Posterior cingulate gyrus (tissue), 11 donors: ENCODE measurements at regions not wholly inside any gene's neighbourhood (a gene's known extent, or its start where the extent isn't known, plus 50 kb on each side); places are given as distances from the start of the nearest gene placed in this dataset.

Source experiments
- DNase-seq, 10 donors: peaks; one replicate each; pipeline versions ENCODE4 v3.0.0 to v3.0.0-alpha.2; 2020 to 2021; ENCODE audit warnings: mixed read lengths in 3 of 10
- intact Hi-C: fragments of 100-400 bp; cut with DNase I; formaldehyde crosslinking; loops from one replicate; pipeline ENCODE4 v1.15.1; 2023

DNA sequence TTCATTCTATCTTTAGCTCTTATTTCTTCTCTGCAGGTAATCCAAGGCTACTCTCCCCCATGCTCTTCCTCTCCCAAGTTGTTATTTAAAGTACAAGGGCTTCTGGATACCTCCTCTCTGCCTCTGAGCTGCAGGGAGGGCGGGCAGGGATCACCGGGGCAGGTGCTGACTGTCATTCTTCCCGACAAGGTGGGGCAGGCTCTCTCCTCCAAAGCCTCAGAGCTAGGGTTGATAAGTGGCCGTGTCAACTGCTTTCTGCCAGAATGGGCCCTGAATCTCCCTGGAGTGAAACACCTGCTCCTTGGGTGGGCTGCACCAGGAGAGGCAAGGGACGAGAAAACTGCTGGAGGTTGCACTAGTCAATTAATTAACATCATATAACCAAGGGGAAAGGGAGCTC lies 250.3 kb downstream of the SLC4A3 start:
- no peak for DNase-seq
- intact Hi-C loops, result no loop called here

DNA sequence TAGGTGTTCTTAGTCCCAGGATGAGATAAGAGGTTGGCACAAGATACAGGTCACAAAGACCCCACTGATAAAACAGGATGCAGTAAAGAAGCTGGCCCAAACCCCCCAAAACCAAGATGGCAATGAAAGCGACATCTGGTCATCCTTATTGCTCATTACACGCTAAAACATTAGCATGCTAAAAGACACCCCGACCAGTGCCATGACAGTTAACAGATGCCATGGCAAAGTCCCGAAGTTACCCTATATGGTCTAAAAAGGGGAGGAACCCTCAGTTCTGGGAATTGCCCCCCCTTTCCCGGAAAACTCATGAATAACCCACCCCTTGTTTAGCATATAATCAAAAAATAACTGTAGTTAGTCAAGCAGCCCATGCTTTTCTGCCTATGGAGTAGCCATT lies 251.1 kb downstream of the SLC4A3 start:
- DNase-seq, result no peak
- intact Hi-C loops, result no loop called here

DNA sequence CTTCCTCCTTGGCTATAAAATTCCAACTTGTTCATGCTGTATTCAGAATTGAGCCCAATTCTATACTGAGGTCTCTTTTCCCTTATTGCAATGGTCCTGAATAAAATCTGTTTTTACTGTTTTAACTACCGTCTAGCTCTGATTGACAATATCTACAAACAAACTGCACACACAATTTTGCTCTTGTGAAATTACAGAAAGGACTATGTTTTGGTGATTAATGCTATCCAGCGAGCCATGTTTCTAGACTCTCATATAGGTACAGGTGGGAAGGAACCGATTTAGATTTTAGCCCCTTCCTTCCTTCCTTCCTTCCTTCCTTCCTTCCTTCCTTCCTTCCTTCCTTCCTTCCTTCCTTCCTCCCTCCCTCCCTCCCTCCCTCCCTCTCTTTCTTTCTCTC lies 254.4 kb downstream of the SLC4A3 start:
- DNase-seq, result no peak
- intact Hi-C loops, result no loop called here

DNA sequence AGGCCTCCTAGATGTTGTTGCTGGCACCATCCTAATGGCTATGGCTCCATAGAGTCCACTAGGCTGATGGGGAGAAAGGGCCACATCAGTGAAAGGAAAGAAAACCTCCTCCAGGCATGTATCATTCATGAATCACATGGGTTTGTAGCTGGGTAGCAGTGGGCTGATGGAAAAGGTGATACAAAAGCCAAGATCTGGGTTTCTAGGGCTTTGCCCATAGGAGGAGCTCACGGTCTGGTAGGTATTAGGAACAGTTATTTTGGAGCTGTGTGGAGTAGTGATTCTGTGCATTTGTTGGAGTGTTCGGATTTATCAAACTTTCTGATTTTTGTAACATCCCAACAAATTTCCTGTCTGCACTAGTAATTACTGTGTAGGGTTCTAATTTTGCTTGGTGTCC lies 259.2 kb downstream of the SLC4A3 start:
- intact Hi-C loops, result no loop called here
- DNase-seq, result no peak

DNA sequence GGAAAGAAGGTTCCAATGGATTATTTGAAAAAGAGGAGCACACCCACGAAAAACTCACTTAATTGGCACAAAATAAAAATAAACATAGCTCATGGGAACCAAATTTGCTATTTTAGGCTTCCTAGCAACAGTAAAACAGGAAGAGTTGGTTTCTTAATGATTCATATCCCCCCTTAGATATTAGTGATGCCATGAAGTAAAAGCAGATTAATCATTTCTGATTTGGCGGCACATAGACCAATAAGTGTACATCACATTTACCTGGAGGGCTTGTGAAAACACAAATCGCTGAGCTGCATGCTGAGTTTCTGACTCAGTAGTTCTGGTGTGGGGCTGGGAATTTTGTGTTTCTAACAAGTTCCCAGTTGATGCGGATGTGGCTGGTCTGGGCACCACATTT lies 260.4 kb downstream of the SLC4A3 start:
- DNase-seq, result no peak
- intact Hi-C loops, result no loop called here

DNA sequence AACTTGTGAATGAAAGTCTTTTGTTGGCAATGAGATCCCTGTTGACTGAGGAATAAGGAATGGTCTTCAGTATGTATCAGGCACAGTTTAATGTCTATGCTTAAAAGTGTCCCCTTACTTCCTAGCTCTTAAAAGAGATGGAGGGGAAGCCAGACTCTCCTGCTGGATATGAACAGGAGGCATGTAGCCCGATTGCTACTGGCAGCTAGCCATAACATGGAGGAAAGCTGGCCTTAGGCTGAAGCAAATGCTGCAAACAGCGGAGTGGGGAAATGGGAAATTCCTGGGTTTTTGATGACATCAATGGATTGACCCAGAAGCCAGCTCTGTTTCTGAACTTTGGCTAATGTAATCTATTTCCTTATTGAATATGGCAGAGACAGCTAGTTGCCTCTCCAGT lies 266.1 kb downstream of the SLC4A3 start:
- no peak for DNase-seq
- intact Hi-C loops, result no loop called here

DNA sequence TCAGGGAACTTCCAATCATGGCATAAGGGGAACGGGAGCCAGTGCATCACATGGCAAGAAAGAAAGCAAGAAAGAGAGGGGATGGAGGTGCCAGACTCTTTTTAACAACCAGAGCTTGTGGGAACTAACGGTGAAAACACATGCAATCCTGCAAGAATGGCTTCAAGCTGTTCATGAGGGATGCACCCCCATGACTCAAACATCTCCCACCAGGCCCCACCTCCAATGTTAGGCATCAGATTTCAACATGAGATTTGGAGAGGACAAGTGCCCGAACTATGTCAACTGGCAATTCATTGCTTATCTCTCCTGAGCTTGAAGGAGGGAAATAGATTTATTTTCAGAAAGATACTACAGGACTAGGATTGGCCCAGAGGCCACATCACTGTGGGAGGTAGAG lies 270.0 kb downstream of the SLC4A3 start:
- intact Hi-C loops, result no loop called here
- DNase-seq, result no peak

DNA sequence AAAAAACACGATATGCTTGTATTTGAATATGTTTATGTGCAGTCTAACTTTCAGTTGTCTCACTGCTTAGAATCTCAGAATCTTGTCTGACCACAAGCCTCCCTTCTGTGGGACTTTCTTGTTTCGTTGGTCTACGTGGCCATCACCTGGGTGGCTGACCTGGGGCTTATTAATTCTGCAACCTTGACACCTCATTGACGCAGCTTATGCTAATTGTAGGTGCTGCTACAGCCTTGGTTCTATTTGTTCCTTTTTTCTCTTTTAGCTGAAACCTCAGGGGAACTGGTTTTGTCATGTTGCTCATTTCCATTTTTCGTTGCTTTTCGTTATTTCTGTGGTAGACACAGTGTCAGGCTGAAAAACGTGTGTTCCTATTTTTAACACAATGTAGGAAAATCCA lies 273.7 kb downstream of the SLC4A3 start:
- intact Hi-C loops, result no loop called here
- DNase-seq, result no peak

DNA sequence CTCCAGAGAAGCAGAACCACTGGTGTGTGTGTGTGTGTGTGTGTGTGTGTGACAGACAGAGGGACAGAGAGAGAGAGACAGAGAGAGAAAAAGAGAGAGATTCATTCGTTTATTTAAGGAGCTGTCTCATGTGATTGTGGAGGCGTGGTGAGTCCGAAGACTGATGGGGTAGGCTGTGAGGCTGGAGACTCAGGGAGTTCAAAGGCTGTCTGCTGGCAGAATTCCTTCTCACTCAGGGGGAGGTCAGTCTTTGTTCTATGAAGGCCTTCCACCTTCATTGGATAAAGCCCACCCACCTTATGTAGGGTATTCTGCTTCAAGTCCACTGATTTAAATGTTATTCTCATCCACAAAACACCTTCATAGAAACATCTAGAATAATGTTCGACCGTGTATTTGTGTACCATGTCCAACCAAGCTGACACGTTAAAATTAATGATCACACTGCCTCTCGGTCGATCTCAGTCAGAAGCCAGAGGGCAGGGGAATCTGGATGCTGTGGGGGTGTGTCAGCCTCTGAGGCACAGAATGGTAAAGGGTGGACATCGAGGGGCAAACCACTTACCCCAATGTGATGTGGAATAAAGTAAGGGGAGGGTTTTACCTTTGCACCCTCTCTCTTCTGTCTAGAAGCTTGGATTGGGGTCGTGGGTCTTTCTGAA lies 275.6 kb downstream of the SLC4A3 start:
- DNase-seq, result no peak
- intact Hi-C loops, result no loop called here

DNA sequence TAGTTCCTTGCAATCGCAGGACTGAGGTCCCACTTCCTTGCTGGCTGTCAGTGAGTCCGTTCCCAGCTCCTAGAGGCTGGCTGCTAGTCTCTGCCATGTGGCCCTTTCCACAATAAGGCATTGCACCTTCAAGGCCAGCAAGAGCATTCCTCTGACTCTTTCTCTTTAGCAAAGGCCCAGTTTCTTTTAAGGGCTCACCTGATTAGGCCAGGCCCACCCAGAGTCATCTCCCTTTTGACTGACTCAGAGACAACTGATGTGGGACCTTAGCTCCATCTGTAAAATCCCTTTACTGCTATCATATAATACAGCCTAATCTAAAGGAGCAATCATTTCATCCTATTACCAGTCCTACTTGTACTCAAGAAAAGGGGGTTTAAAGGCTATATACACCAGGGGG lies 278.2 kb downstream of the SLC4A3 start:
- DNase-seq, result no peak
- intact Hi-C loops, result no loop called here

DNA sequence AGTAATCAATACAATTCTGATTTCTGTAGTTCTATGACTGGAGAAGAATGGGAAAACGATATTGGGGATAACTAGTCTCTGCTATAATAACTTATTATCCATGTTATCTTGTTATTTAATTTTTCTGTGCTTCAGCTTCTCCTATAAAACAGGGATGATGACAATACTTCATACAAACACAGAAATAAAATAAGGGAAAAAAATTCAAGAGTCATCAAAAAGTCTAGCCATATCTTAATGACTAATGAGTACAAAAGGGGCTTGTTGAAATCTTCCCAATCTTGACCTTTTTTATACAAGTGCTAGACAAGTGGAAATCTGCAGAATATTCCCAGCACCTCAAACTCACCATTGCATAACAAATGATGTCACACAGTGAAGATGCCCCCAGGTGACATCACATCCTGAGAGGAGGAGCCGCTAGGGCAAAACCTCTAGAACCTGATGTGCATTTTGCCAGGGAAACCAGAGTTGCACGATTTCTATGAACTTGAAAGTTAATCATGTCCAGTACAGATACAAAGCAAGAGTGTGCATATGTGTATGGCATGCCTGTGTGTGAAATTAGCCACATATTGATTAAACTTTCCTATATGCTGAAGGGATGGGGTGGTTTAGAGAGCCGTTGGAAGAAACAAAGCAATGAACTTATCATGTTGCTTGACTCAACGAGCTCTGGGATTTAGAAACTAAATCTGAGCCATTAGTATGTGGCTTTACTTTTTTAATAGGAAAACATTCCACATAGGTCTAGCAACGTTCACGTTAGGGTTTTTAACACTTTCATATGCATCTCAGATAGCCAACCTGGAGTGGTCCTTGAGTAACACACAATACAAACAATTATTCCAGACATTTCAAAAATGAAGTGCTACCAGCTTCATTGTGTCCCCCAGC lies 278.9 kb downstream of the SLC4A3 start:
- no peak for DNase-seq
- intact Hi-C loops, result no loop called here

DNA sequence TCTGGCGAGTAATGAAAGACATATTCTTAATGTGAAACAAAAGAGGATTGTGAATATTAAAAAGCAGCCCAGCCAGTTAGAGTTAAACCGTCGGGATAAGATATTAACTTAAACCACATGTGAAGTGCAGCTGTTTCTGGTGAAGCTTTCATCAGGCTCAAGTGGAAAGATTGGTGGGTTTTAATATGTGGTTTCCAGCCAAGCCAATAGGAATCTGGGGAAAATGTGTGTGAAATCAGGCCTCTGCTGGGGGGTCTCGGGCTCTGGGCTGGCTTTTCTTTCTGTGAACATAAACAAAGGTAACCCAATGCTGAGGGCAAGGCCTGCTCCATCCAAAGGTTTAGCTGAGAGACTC lies 279.6 kb downstream of the SLC4A3 start:
- intact Hi-C loops, result no loop called here
- DNase-seq, result no peak

DNA sequence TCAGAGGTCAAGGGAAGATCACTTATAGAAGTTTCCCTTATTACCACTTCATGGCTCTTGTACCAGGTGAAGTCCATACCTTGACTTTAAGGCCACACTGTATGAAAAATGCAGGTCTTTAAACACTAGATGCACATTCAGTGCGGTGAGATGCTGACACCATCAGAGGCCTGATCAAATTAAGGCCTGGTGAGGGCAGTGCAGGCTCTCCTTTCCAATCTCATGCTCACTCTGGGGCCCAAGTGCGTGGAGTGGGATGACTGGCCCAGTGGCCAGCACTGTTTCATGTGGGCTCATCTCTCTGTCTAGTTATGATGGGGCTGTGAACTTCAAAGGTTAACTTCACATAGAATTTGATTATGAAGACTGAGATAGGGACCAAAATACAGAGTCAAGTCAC lies 281.1 kb downstream of the SLC4A3 start:
- DNase-seq, result no peak
- intact Hi-C loops, result no loop called here

DNA sequence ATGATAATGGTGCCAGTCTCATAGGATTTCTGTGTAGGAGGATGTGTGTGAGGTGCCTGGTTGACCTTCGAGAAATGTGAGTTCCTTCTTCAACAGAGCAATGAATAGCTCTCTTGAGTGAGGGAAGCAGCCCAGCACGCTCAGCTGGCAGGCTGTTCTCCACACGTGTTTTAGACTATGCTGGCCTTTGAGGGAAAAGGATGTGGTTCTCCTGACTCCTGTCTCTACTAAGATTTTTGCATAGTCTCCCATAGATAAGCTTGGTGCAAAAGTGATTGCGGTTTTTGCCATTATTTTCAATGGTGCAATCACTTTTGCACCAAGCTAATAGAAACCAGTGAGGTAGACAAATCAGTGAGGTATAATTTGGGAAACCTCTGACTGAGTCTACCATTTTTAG lies 284.1 kb downstream of the SLC4A3 start:
- intact Hi-C loops, result no loop called here
- no peak for DNase-seq

DNA sequence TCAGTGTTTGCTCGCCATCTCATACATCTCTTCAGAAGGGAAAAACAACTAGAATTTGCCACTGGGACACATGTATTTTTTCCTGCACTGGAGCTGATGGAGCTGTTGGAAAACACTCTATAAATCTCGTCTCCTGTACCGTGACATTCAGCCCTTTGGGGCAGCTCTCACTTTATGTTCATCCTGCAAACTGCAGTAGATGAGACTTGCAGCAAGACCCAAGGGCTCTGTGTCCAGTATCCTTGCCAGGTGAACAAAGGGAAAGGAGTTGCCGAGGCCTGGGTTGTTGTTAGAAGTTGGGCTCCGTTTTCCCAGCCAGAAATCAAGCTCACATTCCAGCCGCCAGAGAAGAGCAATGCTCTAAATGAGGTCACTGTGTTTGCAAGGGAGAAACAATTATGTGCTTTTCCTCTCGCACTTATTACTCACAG lies 285.1 kb downstream of the SLC4A3 start:
- intact Hi-C loops, result no loop called here
- DNase-seq, result peak in 3 of 10 donors; percentile 17 to 70 (median 22)

DNA sequence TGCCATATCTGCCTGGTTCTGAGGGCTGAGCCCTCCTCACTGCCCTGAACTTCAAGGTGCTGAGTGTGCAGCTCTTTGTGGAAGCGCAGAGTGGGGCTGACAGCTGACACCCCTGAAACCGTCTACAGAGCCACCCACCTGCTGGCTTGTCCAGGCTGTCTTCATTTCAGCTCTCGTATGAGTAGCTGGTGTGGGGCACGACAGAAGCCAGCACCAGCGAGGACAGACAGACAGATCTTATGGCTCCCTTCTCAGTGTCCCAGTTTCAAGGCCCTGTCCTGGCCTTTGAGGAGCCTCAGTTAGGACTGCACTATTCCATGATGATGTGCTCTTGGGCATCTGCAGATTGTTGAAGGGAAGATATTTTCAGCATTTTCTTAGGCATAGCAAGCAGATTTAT lies 287.1 kb downstream of the SLC4A3 start:
- DNase-seq, result no peak
- intact Hi-C loops, result no loop called here

DNA sequence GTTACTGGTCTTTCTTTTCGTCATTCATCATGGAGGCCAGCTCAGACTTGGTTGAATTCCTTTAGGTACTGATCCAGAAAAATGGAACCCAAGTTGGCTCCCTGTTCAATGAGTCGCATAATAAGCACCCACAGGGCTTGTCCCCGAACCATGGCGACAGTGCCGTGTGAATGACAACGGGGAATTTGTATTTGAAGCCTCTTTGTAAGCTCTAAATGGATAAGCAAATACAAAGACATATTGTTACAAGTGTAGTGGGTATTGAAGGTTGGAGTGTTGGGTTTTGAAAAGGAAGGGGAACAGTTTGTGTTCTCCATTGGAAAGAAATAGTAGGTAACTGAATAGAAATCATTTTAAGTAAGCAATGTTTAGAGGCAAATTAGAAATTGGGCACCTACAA lies 288.9 kb downstream of the SLC4A3 start:
- no peak for DNase-seq
- intact Hi-C loops, result no loop called here

DNA sequence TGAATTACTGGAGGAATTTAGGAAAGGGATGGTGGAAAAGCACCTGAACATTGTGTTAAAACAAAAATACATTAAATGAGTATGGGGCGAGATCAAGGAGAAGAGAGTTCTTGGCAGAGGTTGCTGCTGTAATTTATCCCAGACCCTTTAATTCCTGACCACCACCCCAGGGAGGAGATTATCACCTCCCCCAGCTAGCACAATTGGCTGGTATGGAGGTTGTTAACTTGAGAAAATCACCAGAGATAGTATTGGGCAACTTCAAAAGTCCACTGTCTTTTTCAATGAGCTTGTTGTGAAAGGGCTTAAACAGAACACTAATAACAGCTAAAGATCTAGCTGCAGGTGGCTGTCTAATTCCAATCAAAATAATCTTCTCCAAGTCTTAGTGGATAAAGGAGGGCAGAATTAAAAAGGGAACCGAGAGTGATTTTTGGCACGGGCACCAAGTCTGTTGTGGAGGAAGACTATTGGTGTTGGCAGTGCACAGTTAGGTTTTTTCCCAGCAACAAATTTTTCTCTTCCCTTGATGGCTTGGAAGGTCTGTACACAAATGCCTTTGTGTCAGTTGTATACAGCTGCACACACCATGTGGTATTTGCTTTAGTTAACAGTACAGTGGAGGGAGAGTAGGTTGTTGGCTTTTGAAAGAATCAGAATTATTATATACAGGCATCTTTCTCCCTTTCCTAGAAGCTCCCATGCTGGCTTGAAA lies 289.5 kb downstream of the SLC4A3 start:
- no peak for DNase-seq
- intact Hi-C loops, result no loop called here

DNA sequence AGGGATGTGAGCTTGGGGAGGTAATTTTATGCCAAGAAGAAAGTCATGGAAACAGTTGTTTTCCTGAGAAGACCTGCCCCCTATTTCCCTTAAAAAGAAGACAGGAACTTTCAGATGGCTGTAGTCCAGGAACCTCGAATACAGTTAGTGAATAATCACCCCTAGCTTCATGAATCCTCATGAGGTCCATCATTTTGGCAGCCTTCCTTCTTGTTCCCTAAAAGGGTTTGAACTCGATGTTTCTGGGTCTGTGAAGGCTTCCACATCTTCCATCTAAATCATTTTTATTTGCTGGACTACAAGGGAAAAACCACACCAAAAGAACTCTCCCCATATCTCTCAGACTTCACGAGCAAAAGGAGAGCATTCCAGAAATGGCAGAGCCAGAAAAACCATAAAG lies 290.8 kb downstream of the SLC4A3 start:
- DNase-seq, result no peak
- intact Hi-C loops, result no loop called here

DNA sequence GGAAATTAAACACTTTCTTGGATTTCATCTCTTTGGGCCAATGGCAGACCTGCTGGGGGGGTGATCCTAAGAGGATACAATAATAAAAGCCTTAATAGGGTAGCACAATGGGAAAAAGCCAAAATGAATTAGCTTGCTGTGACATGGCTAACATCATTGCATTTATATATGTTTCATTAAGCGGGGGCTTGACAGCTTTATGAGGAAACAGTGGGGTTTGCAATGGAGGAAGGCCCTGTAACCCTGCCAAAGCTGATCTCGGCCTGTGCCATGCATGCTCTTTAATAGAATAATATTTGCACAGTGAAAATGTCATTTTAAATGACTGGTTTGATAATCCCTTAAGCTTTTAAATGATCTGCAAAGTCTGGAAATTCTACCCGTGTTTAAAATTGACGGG lies 291.5 kb downstream of the SLC4A3 start:
- intact Hi-C loops, result no loop called here
- no peak for DNase-seq

DNA sequence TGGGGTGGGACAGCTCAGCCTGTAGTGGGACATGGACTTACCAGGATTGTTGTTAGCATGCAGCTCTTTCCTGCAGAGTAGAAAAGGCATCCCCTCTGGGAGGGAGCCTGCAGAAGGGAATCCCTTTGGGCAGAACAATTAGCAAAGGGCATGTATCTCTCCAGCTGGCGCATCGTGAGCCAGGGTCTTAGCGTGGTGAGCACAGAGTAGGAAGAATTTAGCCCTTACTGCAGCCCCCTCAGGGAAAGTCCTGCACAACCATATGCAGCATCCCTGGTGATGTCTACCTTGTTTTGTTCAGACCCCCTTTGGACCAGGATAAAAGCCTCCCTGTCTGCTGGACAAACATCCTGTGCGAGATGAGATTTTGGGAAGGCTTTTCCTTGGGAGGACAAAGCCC lies 292.1 kb downstream of the SLC4A3 start:
- intact Hi-C loops, result no loop called here
- DNase-seq, result no peak

DNA sequence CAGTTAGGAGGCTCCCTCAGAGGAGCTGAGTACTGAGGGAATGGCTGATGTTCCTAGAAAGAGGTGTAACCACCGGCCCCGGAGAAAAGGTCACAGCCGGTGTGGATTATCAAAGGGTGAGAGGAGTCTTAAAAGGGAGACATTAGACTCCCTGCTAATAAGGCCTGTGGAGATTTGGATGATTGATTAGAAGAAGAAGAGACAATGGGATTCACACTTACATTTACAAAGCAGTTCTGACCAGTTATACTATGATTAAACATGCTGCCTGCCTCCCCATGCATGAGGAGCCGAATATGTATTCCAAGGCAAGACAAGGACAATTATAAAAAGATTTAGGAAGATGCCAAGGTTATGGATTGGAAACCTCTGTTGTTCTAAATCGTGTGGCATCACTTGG lies 302.4 kb downstream of the SLC4A3 start:
- DNase-seq, result no peak
- intact Hi-C loops, result no loop called here
